H9 (cell line): ENCODE measurements at regions not wholly inside any gene's neighbourhood (a gene's known extent, or its start where the extent isn't known, plus 50 kb on each side); places are given as distances from the start of the nearest gene placed in this dataset.
A peak's percentile ranks its signal among the peaks of the same experiment; 100 is the strongest.

ENCODE experiments used
- DNase-seq: peaks from one replicate; pipeline ENCODE4 v3.0.0-alpha.2; 2017
- H2AFZ ChIP-seq: one replicate; pipeline ENCODE4 v1.6.1; 2013; ENCODE audit warnings: mild to moderate bottlenecking, low read length, control low read depth, moderate library complexity
- H2AK5ac ChIP-seq: 2 replicates; pipeline ENCODE4 v1.6.1; 2013; ENCODE audit warnings: low read length, control low read depth, mixed read lengths; ENCODE audit not compliant: insufficient read length
- H2BK120ac ChIP-seq: one replicate; pipeline ENCODE4 v1.6.1; 2013; ENCODE audit warnings: low read depth, mild to moderate bottlenecking, low read length, control low read depth, inconsistent platforms; ENCODE audit not compliant: poor library complexity, severe bottlenecking
- H2BK12ac ChIP-seq: 2 replicates; pipeline ENCODE4 v1.6.1; 2013; ENCODE audit warnings: low read length, control low read depth, mixed read lengths, low read depth; ENCODE audit not compliant: insufficient read length
- H2BK15ac ChIP-seq: 2 replicates; pipeline ENCODE4 v1.6.1; 2013; ENCODE audit warnings: low read depth, low read length, control low read depth
- H2BK20ac ChIP-seq: one replicate; pipeline ENCODE4 v1.6.1; 2013; ENCODE audit warnings: low read depth, mild to moderate bottlenecking, low read length, control low read depth, inconsistent platforms; ENCODE audit not compliant: poor library complexity, severe bottlenecking
- H2BK5ac ChIP-seq: 2 replicates; pipeline ENCODE4 v1.6.1; 2013; ENCODE audit warnings: low read length, control low read depth, mixed read lengths; ENCODE audit not compliant: insufficient read length
- H3K14ac ChIP-seq: 2 replicates; pipeline ENCODE4 v1.6.1; 2013; ENCODE audit warnings: low read length, control low read depth; ENCODE audit not compliant: insufficient read depth
- H3K18ac ChIP-seq: 2 replicates; pipeline ENCODE4 v1.6.1; 2013; ENCODE audit warnings: low read depth, mild to moderate bottlenecking, mixed read lengths, low read length, control low read depth; ENCODE audit not compliant: insufficient read length
- H3K23ac ChIP-seq: 2 replicates; pipeline ENCODE4 v1.6.1; 2013; ENCODE audit warnings: low read length, control low read depth, mixed read lengths, low read depth; ENCODE audit not compliant: insufficient read length
- H3K23me2 ChIP-seq: 2 replicates; pipeline ENCODE4 v1.6.1; 2013; ENCODE audit warnings: low read depth, mild to moderate bottlenecking, mixed read lengths, low read length, control low read depth; ENCODE audit not compliant: insufficient read length, poor library complexity, severe bottlenecking
- H3K27ac ChIP-seq: 2 replicates; pipeline ENCODE4 v1.5.1; 2013; ENCODE audit warnings: low read length, control low read depth, mixed read lengths, low read depth; ENCODE audit not compliant: insufficient read length
- H3K27me3 ChIP-seq: 2 replicates; pipeline ENCODE4 v1.6.1; 2013; ENCODE audit warnings: low read length, control low read depth, inconsistent platforms; ENCODE audit not compliant: insufficient read depth
- H3K4ac ChIP-seq: 2 replicates; pipeline ENCODE4 v1.6.1; 2013; ENCODE audit warnings: low read depth, mild to moderate bottlenecking, control low read depth, inconsistent platforms, low read length, moderate library complexity
- H3K4me1 ChIP-seq: 2 replicates; pipeline ENCODE4 v1.6.1; 2013; ENCODE audit warnings: low read length, control low read depth, inconsistent platforms; ENCODE audit not compliant: insufficient read depth
- H3K4me2 ChIP-seq: 2 replicates; pipeline ENCODE4 v1.6.1; 2013; ENCODE audit warnings: low read length, control low read depth, mixed read lengths; ENCODE audit not compliant: insufficient read length, insufficient read depth
- H3K56ac ChIP-seq: 2 replicates; pipeline ENCODE4 v1.6.1; 2013; ENCODE audit warnings: low read depth, mild to moderate bottlenecking, mixed read lengths, low read length, control low read depth; ENCODE audit not compliant: insufficient read length
- H3K79me1 ChIP-seq: 2 replicates; pipeline ENCODE4 v1.6.1; 2013; ENCODE audit warnings: low read depth, mild to moderate bottlenecking, moderate library complexity, low read length, control low read depth, inconsistent platforms; ENCODE audit not compliant: insufficient read depth, poor library complexity, severe bottlenecking
- H3K79me2 ChIP-seq: 2 replicates; pipeline ENCODE4 v1.6.1; 2013; ENCODE audit warnings: low read length, control low read depth, inconsistent platforms; ENCODE audit not compliant: insufficient read depth
- H3K9ac ChIP-seq: 2 replicates; pipeline ENCODE4 v1.6.1; 2013; ENCODE audit warnings: low read length, control low read depth, mixed read lengths; ENCODE audit not compliant: insufficient read length; ENCODE audit errors: extremely low read depth
- H3K9me3 ChIP-seq: one replicate; pipeline ENCODE4 v1.6.1; 2013; ENCODE audit warnings: low read depth, low read length, inconsistent platforms; ENCODE audit not compliant: control insufficient read depth
- H3T11ph ChIP-seq: one replicate; pipeline ENCODE4 v1.6.1; 2013; ENCODE audit warnings: mild to moderate bottlenecking, low read length, control low read depth, inconsistent platforms
- H4K20me1 ChIP-seq: one replicate; pipeline ENCODE4 v1.6.1; 2013; ENCODE audit not compliant: control insufficient read depth, insufficient read length, insufficient read depth
- H4K5ac ChIP-seq: 2 replicates; pipeline ENCODE4 v1.6.1; 2013; ENCODE audit warnings: low read depth, mild to moderate bottlenecking, mixed read lengths, low read length, control low read depth; ENCODE audit not compliant: insufficient read length
- H4K8ac ChIP-seq: replicated peaks from 2 replicates; pipeline ENCODE4 v1.6.1; 2013; ENCODE audit warnings: low read length, control low read depth, mixed read lengths, low read depth; ENCODE audit not compliant: insufficient read length
- H4K91ac ChIP-seq: 2 replicates; pipeline ENCODE4 v1.6.1; 2013; ENCODE audit warnings: low read depth, mild to moderate bottlenecking, moderate library complexity, mixed read lengths, low read length, control low read depth; ENCODE audit not compliant: insufficient read length
- H3K27ac Mint-ChIP-seq, 3 experiments: 2 replicates in 2 of 3; 3 replicates in 1 of 3; pipeline ENCODE4 v1.8.0; 2020 to 2021; ENCODE audit warnings: mixed read lengths in 3 of 3, mild to moderate bottlenecking in 1 of 3, moderate library complexity in 1 of 3
- H3K27me3 Mint-ChIP-seq: 2 replicates; pipeline ENCODE4 v1.8.0; 2021; ENCODE audit warnings: low read depth, mild to moderate bottlenecking, moderate library complexity, mixed read lengths
- H3K36me3 Mint-ChIP-seq, 3 experiments: 2 replicates in 2 of 3; 3 replicates in 1 of 3; pipeline ENCODE4 v1.8.0; 2020 to 2021; ENCODE audit warnings: low read depth in 3 of 3, mixed read lengths in 3 of 3; ENCODE audit not compliant: insufficient read depth in 1 of 3
- H3K4me1 Mint-ChIP-seq, 2 experiments: 2 replicates each; pipeline ENCODE4 v1.8.0; 2020; ENCODE audit warnings: mixed read lengths in 2 of 2
- H3K4me3 Mint-ChIP-seq, 2 experiments: 2 replicates in 1 of 2; 3 replicates in 1 of 2; pipeline ENCODE4 v1.8.0; 2020 to 2021; ENCODE audit warnings: mild to moderate bottlenecking in 2 of 2, mixed read lengths in 2 of 2, moderate library complexity in 1 of 2
- H3K9me3 Mint-ChIP-seq, 2 experiments: 2 replicates in 1 of 2; 3 replicates in 1 of 2; pipeline ENCODE4 v1.8.0; 2020; ENCODE audit warnings: mild to moderate bottlenecking in 2 of 2, mixed read lengths in 2 of 2, moderate library complexity in 1 of 2
- CTCF ChIP-seq: fragments of 200-600 bp; sonication (generic); conservative IDR thresholded peaks from 3 replicates; pipeline ENCODE4 v1.8.0; 2021; ENCODE audit warnings: antibody characterized with exemption, mild to moderate bottlenecking
- WGBS: extraction: QIAGEN DNeasy Blood & Tissue Kit; methylation state at CpG from one replicate; pipeline ENCODE4 v1.1.7; 2013; ENCODE audit warnings: missing lambda C conversion rate, low lambda C conversion rate, mixed read lengths; ENCODE audit not compliant: insufficient read length; ENCODE audit errors: extremely low coverage; 5-methylcytosine and 5-hydroxymethylcytosine counted together

GRCh38 chr1:30273456-30273855, 449.9 kb downstream of the MATN1 start:
- no peak overlapping the region for H3K4ac ChIP-seq
- no peak overlapping the region for H2AK5ac ChIP-seq
- Mint-ChIP-seq H3K27me3 (peaks cover 5% of the 10 kb centered on the region), H3K4me3 (no peak overlapping the region), H3K36me3 (no peaks in the 10 kb centered on the region), H3K4me1 (0 out of 4 replicates have a peak, but pooled peaks cover 0 to 2% of the 10 kb centered on the region in 2 experiments), H3K27ac (no peak overlapping the region), H3K9me3 (no peaks in the 10 kb centered on the region; a peak in 1 of 5 replicates)
- no peak overlapping the region for H2AFZ ChIP-seq
- no peak overlapping the region for H3K56ac ChIP-seq
- H3K79me1 ChIP-seq, result no peaks in the 10 kb centered on the region
- no peaks in the 10 kb centered on the region for H3K4me1 ChIP-seq
- no peak overlapping the region for H2BK15ac ChIP-seq
- no peaks in the 10 kb centered on the region for H3K27me3 ChIP-seq
- no peak overlapping the region for H2BK20ac ChIP-seq
- TF ChIP-seq CTCF, result no peak
- no peak overlapping the region for H3T11ph ChIP-seq
- H2BK5ac ChIP-seq, result no peak overlapping the region
- WGBS, result no CpG with 5 or more reads among the region's 5 CpGs
- no peaks in the 10 kb centered on the region for H3K79me2 ChIP-seq
- H3K9me3 ChIP-seq, result no peaks in the 10 kb centered on the region
- H3K27ac ChIP-seq, result no peak overlapping the region
- H4K8ac ChIP-seq, result no peak overlapping the region
- H3K18ac ChIP-seq, result no peak overlapping the region
- H4K91ac ChIP-seq, result no peak overlapping the region
- H4K5ac ChIP-seq, result no peak overlapping the region
- no peak overlapping the region for H3K4me2 ChIP-seq
- peak; percentile 10 for DNase-seq
- no peak overlapping the region for H3K9ac ChIP-seq
- H3K23ac ChIP-seq, result no peak overlapping the region
- no peak overlapping the region for H2BK12ac ChIP-seq
- no peaks in the 10 kb centered on the region for H4K20me1 ChIP-seq
- H2BK120ac ChIP-seq, result no peak overlapping the region
- no peaks in the 10 kb centered on the region for H3K23me2 ChIP-seq
- no peak overlapping the region for H3K14ac ChIP-seq
